Testis (tissue), 2 donors: ENCODE measurements at regions not wholly inside any gene's neighbourhood (a gene's known extent, or its start where the extent isn't known, plus 50 kb on each side); places are given as distances from the start of the nearest gene placed in this dataset.
A peak's percentile ranks its signal among the peaks of the same experiment; 100 is the strongest.

Source experiments
- DNase-seq: peaks from one replicate; pipeline ENCODE4 v3.0.0-alpha.2; 2019
- H3K27ac ChIP-seq, 2 donors: fragments of 200-600 bp; sonication (generic); one replicate each; pipeline ENCODE4 v1.5.1; 2019
- H3K27me3 ChIP-seq: fragments of 200-600 bp; sonication (generic); one replicate; pipeline ENCODE4 v1.5.1; 2019
- H3K36me3 ChIP-seq: fragments of 200-600 bp; sonication (generic); one replicate; pipeline ENCODE4 v1.5.1; 2017; ENCODE audit warnings: low read depth; ENCODE audit errors: missing control alignments
- H3K4me1 ChIP-seq: fragments of 200-600 bp; sonication (generic); one replicate; pipeline ENCODE4 v1.5.1; 2019
- H3K4me3 ChIP-seq, 2 donors: fragments of 200-600 bp; sonication (generic); one replicate each; pipeline ENCODE4 v1.5.1; 2017 to 2019
- H3K9me3 ChIP-seq: fragments of 200-600 bp; sonication (generic); one replicate; pipeline ENCODE4 v1.5.1; 2017
- POLR2A ChIP-seq: fragments of 450-650 bp; IDR thresholded peaks from one replicate; pipeline ENCODE4 v1.6.1; 2017; ENCODE audit warnings: antibody characterized with exemption, mild to moderate bottlenecking, moderate library complexity
- WGBS, 2 donors: methylation state at CpG; one replicate each; pipeline ENCODE4 v1.1.5; 2018; 5-methylcytosine and 5-hydroxymethylcytosine counted together
- intact Hi-C: fragments of 100-400 bp; cut with DNase I; formaldehyde crosslinking; loops from one replicate; pipeline ENCODE4 v1.15.1; 2023; ENCODE audit warnings: low total_unique reads
- TF ChIP-seq, protein P1 (sequence below), 3 experiments: fragments of 450-650 bp in 2 of 3; fragments of 200-600 bp in 1 of 3; sonication (generic) in 1 of 3; IDR thresholded peaks; one replicate each; pipeline ENCODE4 v1.5.1; 2016 to 2019; ENCODE audit warnings: antibody characterized with exemption in 3 of 3, mild to moderate bottlenecking in 2 of 3, moderate library complexity in 1 of 3

DNA sequence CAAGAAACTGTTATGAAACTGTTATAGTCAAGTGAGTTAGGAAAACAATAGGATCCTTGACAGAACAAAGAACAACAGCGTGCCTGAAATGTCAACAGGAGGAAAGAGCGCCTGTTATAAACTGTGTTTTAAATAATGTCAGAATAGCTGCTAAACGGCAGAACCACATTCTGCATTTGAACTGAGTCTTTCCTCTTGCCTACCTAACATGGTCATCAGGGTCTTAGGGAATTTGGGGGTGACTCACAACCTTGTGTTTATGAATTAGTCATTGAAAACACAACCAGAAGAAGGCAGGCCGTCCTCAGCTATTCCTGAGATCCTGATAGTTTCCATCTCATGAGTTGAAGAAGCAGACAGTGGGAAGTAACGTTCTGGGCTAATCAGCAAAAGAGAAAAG lies 222.0 kb upstream of the FN1 start:
- H3K27ac ChIP-seq: no peak overlapping the region
- no peaks in the 10 kb centered on the region for H3K27me3 ChIP-seq
- DNase-seq: no peak
- no peak for TF ChIP-seq POLR2A
- TF ChIP-seq, protein P1, sequence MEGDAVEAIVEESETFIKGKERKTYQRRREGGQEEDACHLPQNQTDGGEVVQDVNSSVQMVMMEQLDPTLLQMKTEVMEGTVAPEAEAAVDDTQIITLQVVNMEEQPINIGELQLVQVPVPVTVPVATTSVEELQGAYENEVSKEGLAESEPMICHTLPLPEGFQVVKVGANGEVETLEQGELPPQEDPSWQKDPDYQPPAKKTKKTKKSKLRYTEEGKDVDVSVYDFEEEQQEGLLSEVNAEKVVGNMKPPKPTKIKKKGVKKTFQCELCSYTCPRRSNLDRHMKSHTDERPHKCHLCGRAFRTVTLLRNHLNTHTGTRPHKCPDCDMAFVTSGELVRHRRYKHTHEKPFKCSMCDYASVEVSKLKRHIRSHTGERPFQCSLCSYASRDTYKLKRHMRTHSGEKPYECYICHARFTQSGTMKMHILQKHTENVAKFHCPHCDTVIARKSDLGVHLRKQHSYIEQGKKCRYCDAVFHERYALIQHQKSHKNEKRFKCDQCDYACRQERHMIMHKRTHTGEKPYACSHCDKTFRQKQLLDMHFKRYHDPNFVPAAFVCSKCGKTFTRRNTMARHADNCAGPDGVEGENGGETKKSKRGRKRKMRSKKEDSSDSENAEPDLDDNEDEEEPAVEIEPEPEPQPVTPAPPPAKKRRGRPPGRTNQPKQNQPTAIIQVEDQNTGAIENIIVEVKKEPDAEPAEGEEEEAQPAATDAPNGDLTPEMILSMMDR (IDR thresholded peaks at IDR 0.05): no peak
- H3K36me3 ChIP-seq: no peaks in the 10 kb centered on the region
- intact Hi-C loops: no loop called here
- WGBS, 2 donors: 74 to 76% methylated on average over 5 of the region's 5 CpGs
- H3K4me3 ChIP-seq: no peak overlapping the region
- no peaks in the 10 kb centered on the region for H3K9me3 ChIP-seq
- H3K4me1 ChIP-seq: no peaks in the 10 kb centered on the region

DNA sequence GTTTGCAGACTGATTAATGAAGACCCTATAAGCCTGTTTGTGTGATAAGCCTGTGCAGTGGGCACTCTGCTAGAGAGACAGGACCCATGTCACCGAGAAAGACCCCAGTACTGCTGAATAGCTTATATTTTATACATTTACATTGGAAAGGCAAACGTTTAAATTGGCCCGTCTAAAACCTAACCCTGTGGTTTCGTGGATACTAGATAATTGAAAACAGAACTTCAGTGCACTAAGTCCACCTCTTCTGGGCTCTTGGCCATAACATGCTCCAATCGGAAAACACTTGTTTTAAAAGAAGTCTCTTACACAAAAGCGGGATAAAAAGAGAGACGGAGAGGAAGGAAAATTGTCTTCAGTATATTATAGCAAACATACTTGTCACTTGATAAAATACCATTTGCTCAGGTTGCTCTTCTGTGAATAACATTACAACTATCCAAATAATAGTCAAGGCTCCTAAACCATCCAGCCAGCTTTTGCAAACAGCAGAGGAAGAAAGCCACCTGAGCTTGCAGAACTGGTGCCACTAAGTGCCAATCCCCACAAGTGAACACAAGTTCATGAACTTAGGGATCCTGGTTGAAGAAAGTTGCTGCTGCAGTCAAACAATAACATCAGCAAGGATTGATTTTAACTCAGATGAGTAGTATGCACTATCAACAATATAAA lies 218.4 kb upstream of the FN1 start:
- H3K4me3 ChIP-seq: no peak overlapping the region
- DNase-seq: peak; percentile 18
- no peaks in the 10 kb centered on the region for H3K9me3 ChIP-seq
- no peaks in the 10 kb centered on the region for H3K27me3 ChIP-seq
- no peaks in the 10 kb centered on the region for H3K4me1 ChIP-seq
- 36 to 63% methylated on average over 7 of the region's 7 CpGs for WGBS, 2 donors
- TF ChIP-seq, protein P1 (IDR thresholded peaks at IDR 0.05): no peak
- no peak for TF ChIP-seq POLR2A
- no peaks in the 10 kb centered on the region for H3K36me3 ChIP-seq
- no peak overlapping the region for H3K27ac ChIP-seq
- intact Hi-C loops: no loop called here

DNA sequence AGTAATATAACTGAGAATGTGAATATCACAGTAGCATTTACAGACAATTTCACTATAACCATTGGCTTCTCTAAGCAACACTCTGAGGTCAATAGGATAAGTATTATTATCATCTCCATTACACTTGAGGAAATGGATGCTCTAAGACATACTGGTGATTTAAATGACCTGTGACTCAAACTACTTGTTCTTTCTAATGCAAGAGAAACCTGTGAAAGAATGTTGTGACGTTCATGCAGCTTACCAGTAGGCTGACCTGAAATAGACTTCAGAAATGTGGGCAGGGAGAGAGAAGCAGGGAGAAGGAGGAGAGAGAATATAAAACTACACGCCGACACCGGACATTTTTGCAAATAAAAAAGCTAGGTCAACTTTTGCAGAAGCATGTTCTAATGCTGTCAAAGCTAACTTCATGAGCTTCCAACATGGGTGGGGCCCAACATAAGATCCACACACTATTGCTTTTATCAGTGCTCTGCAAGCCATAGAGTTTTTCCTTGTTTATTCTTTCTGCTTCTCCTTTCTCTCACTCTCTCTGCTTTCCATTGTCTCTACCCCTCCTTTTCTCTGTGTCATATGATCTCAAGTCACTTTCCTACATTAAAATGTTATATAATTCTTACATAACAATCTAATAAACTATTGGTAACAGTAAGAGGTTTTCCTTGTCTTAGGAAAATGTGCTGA lies 217.6 kb upstream of the FN1 start:
- Histone ChIP-seq H3K27ac (no peak overlapping the region), H3K4me3 (no peak overlapping the region), H3K27me3 (no peaks in the 10 kb centered on the region), H3K4me1 (no peaks in the 10 kb centered on the region), H3K36me3 (no peaks in the 10 kb centered on the region), H3K9me3 (no peaks in the 10 kb centered on the region)
- no peak for DNase-seq
- TF ChIP-seq, protein P1 (IDR thresholded peaks at IDR 0.05): no peak
- no peak for TF ChIP-seq POLR2A
- 36 to 44% methylated on average over 3 to 4 of the region's 4 CpGs for WGBS, 2 donors
- intact Hi-C loops: no loop called here

DNA sequence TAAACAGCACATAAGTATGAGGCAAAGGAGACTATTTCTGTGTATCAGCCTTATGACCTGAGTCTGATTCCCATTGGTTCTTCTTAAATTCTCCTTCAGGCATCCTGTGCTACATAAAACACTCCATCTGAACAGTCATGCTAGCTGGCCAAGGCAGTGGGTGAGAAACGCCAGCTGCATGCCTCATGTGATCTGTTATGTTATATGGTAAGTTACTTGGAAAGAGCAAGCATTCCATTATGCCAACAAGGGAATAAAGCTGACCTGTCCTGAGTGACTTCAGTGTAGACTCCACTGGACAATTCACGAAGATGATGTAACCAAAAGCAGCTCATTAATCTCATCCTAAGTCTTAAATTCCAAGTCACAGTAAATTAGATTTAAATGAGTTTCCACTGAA lies 216.5 kb upstream of the FN1 start:
- Histone ChIP-seq H3K36me3 (no peaks in the 10 kb centered on the region), H3K27me3 (no peaks in the 10 kb centered on the region), H3K4me1 (no peaks in the 10 kb centered on the region), H3K27ac (no peak overlapping the region), H3K4me3 (no peak overlapping the region), H3K9me3 (no peaks in the 10 kb centered on the region)
- 74 to 94% methylated on average over 2 of the region's 2 CpGs for WGBS, 2 donors
- TF ChIP-seq, protein P1 (IDR thresholded peaks at IDR 0.05): no peak
- no peak for TF ChIP-seq POLR2A
- no peak for DNase-seq
- intact Hi-C loops: no loop called here

DNA sequence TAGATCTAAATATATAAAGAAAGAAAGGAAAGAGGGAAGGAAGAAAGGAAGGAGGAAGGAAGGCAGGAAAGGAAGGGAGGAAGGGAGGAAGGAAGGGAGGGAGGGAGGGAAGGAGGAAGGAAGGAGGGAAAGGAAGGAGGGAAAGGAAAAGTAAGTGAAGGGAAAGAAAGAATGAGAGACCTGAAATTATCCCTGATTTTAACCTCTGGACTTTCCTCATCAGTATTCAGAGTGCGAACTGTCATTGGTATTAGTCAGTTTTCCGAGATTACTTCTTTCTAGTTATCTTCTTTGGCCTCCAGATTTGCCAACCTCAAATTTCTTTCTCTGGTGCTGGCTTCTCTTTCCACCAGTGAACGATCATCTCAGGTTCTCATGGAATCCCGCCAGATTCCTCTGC lies 215.5 kb upstream of the FN1 start:
- no peaks in the 10 kb centered on the region for H3K36me3 ChIP-seq
- no peak for DNase-seq
- intact Hi-C loops: no loop called here
- 72 to 80% methylated on average over 4 of the region's 4 CpGs for whole genome bisulfite sequencing, 2 donors
- H3K27ac ChIP-seq: no peak overlapping the region
- no peak overlapping the region for H3K4me3 ChIP-seq
- H3K4me1 ChIP-seq: no peaks in the 10 kb centered on the region
- H3K9me3 ChIP-seq: no peaks in the 10 kb centered on the region
- TF ChIP-seq, protein P1 (IDR thresholded peaks at IDR 0.05): no peak
- TF ChIP-seq POLR2A: no peak
- H3K27me3 ChIP-seq: no peaks in the 10 kb centered on the region
